Coronary artery (tissue), 2 donors: ENCODE measurements at regions not wholly inside any gene's neighbourhood (a gene's known extent, or its start where the extent isn't known, plus 50 kb on each side); places are given as distances from the start of the nearest gene placed in this dataset.
"Not testable (repeated sequence)": the region's sequence is repeated elsewhere in the genome, so short reads cannot be mapped to it uniquely, and the experiment has no call there.

ENCODE experiments used
- DNase-seq: peaks from one replicate; pipeline ENCODE4 v3.0.0-alpha.2; 2017; ENCODE audit warnings: low spot score
- H3K27ac ChIP-seq, 2 donors: fragments of 200-600 bp; sonication (generic); one replicate each; pipeline ENCODE4 v1.5.1; 2016 to 2019
- H3K4me3 ChIP-seq: fragments of 200-600 bp; sonication (generic); 2 replicates; pipeline ENCODE4 v1.5.1; 2016; ENCODE audit warnings: mild to moderate bottlenecking, moderate library complexity
- TF ChIP-seq, protein P1 (sequence below): fragments of 200-600 bp; sonication (generic); IDR thresholded peaks from one replicate; pipeline ENCODE4 v1.5.1; 2019; ENCODE audit warnings: antibody characterized with exemption

DNA sequence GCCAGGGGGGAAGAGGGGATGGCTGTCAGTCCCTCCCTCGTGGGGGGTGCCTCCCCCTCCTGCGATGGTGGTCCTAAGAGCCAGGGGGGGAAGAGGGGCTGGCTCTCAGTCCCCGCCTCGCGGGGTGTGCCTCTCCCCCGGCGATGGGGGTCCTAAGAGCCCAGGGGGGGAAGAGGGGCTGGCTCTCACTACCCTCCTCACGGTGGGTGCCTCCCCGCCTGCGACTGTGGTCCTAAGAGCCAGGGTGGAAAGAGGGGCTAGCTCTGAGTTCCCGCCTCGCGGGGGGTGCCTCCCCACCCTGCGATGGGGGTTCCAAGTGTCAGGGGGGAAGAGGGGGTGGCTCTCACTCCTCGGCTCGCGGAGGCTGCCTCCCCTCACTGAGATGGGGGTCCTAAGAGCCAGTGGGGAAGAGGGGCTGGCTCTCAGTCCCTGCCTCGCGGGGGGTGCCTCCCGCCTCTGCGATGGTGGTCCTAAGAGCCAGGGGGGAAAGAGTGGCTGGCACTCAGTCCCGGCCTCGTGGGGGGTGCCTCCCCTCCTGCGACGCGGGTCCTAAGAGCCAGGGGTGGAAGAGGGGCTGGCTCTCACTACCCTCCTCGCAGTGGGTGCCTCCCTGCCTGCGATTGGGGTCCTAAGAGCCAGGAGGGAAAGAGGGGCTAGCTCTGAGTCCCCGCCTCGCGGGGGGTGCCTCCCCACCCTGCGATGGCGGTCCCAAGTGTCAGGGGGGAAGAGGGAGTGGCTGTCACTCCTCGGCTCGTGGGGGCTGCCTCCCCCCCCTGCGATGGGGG lies 2325.6 kb upstream of the PCDH20 start:
- no peak overlapping the region for H3K27ac ChIP-seq
- TF ChIP-seq, protein P1, sequence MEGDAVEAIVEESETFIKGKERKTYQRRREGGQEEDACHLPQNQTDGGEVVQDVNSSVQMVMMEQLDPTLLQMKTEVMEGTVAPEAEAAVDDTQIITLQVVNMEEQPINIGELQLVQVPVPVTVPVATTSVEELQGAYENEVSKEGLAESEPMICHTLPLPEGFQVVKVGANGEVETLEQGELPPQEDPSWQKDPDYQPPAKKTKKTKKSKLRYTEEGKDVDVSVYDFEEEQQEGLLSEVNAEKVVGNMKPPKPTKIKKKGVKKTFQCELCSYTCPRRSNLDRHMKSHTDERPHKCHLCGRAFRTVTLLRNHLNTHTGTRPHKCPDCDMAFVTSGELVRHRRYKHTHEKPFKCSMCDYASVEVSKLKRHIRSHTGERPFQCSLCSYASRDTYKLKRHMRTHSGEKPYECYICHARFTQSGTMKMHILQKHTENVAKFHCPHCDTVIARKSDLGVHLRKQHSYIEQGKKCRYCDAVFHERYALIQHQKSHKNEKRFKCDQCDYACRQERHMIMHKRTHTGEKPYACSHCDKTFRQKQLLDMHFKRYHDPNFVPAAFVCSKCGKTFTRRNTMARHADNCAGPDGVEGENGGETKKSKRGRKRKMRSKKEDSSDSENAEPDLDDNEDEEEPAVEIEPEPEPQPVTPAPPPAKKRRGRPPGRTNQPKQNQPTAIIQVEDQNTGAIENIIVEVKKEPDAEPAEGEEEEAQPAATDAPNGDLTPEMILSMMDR: no peak
- no peak for DNase-seq
- no peak overlapping the region for H3K4me3 ChIP-seq

GRCh38 chr13:63739112-63739735 lies 2323.6 kb upstream of the PCDH20 start:
- H3K4me3 ChIP-seq, H3K27ac ChIP-seq, DNase-seq: not testable (repeated sequence)

DNA sequence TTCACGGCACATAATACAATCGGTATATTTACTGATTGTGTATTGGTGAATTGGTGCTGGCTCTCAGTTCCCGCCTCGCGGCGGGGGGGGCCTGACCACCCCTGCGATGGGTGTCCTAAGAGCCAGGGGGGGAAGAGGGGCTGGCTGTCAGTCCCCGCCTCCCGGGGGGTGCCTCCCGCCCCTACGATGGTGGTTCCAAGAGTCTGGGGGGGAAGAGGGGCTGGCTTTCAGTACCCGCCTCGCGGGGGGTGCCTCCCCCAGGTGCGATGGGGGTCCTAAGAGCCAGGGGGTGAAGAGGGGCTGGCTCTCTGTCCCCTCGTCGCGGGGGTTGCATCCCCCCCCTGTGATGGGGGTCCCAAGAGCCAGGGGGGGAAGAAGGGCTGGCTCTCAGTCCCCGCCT lies 2321.8 kb upstream of the PCDH20 start:
- DNase-seq: no peak
- Histone ChIP-seq H3K27ac (no peak overlapping the region), H3K4me3 (no peak overlapping the region)
- TF ChIP-seq, protein P1: no peak

DNA sequence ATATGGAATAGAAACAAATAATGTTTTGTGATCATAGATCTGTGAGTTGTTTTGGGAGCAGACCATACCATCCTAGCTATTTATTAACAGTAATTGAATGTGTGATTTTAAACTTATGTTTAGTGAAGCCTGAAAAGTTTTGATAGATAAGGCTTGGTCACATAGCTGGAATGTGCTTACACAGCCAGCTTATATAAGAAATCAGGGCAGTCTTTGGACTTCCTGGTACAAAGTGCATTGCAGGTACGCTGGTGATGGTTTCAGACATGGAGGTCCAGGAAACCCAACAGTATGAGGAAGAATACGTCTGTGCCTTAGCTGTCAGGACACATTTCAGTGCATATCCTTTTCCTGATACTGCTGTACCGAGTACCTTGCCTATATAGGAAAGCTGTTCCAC lies 2316.2 kb upstream of the PCDH20 start:
- TF ChIP-seq, protein P1: no peak
- Histone ChIP-seq H3K27ac (no peak overlapping the region), H3K4me3 (no peak overlapping the region)
- DNase-seq: no peak

GRCh38 chr13:63712159-63712558 lies 2296.5 kb upstream of the PCDH20 start:
- H3K4me3 ChIP-seq, H3K27ac ChIP-seq, DNase-seq: not testable (repeated sequence)

GRCh38 chr13:63706751-63707150 lies 2291.1 kb upstream of the PCDH20 start:
- DNase-seq: no peak
- Histone ChIP-seq H3K4me3 (no peak overlapping the region), H3K27ac (no peak overlapping the region)
- TF ChIP-seq, protein P1: no peak

- no peak overlapping the region for H3K27ac ChIP-seq
- no peak for DNase-seq
- TF ChIP-seq, protein P1: no peak
- H3K4me3 ChIP-seq: no peak overlapping the region
Observed at GRCh38 chr13:63704521-63704920, 2288.9 kb upstream of the PCDH20 start.

- TF ChIP-seq, protein P1: no peak
- Histone ChIP-seq H3K27ac (no peak overlapping the region), H3K4me3 (no peak overlapping the region)
- DNase-seq: no peak
Observed at GRCh38 chr13:63700350-63700749, 2284.7 kb upstream of the PCDH20 start.
